Spleen (tissue), 11 donors: ENCODE measurements at regions not wholly inside any gene's neighbourhood (a gene's known extent, or its start where the extent isn't known, plus 50 kb on each side); places are given as distances from the start of the nearest gene placed in this dataset.

ENCODE experiments used
- DNase-seq: peaks from one replicate; pipeline ENCODE4 v3.0.0-alpha.2; 2020
- H3K27ac ChIP-seq, 8 donors: fragments of 200-600 bp; sonication (generic) in 7 of 8; 1 replicate in 4 of 8; 2 replicates in 4 of 8; pipeline versions ENCODE4 v1.5.0 to v1.8.0; 2016 to 2021; ENCODE audit warnings: inconsistent platforms in 4 of 8, mild to moderate bottlenecking in 4 of 8, moderate library complexity in 1 of 8
- H3K27me3 ChIP-seq, 7 donors: fragments of 200-600 bp; sonication (generic) in 6 of 7; replicated peaks in 1 of 7; 1 replicate in 4 of 7; 2 replicates in 3 of 7; pipeline versions ENCODE4 v1.5.0 to v1.8.0; 2016 to 2021; ENCODE audit warnings: inconsistent platforms in 3 of 7, mild to moderate bottlenecking in 1 of 7
- H3K36me3 ChIP-seq, 6 donors: fragments of 200-600 bp; sonication (generic) in 5 of 6; 1 replicate in 4 of 6; 2 replicates in 2 of 6; pipeline versions ENCODE4 v1.5.0 to v1.8.0; 2016 to 2021; ENCODE audit warnings: inconsistent platforms in 2 of 6
- H3K4me1 ChIP-seq, 6 donors: fragments of 200-600 bp; sonication (generic) in 5 of 6; 1 replicate in 3 of 6; 2 replicates in 3 of 6; pipeline versions ENCODE4 v1.5.0 to v1.8.0; 2016 to 2021; ENCODE audit warnings: inconsistent platforms in 3 of 6
- H3K4me3 ChIP-seq, 8 donors: fragments of 200-600 bp; sonication (generic) in 7 of 8; 1 replicate in 4 of 8; 2 replicates in 4 of 8; pipeline versions ENCODE4 v1.5.0 to v1.8.0; 2016 to 2021; ENCODE audit warnings: inconsistent platforms in 4 of 8, mild to moderate bottlenecking in 4 of 8, moderate library complexity in 2 of 8
- H3K9me3 ChIP-seq, 8 donors: fragments of 200-600 bp; sonication (generic) in 7 of 8; 1 replicate in 4 of 8; 2 replicates in 4 of 8; pipeline versions ENCODE4 v1.5.0 to v1.8.0; 2016 to 2021; ENCODE audit warnings: inconsistent platforms in 4 of 8
- CTCF ChIP-seq, 11 experiments: fragments of 200-600 bp in 7 of 11; fragments of 450-650 bp in 4 of 11; sonication (generic) in 4 of 11; IDR thresholded peaks in 8 of 11; conservative IDR thresholded peaks in 3 of 11; 1 replicate in 7 of 11; 2 replicates in 4 of 11; pipeline versions ENCODE4 v1.4.0 to v1.8.0; 2016 to 2021; ENCODE audit warnings: antibody characterized with exemption in 11 of 11, inconsistent platforms in 4 of 11, mild to moderate bottlenecking in 1 of 11
- POLR2A ChIP-seq, 3 donors: fragments of 450-650 bp; IDR thresholded peaks; one replicate each; pipeline ENCODE4 v1.5.1; 2017; ENCODE audit warnings: antibody characterized with exemption in 3 of 3, mild to moderate bottlenecking in 1 of 3
- POLR2AphosphoS5 ChIP-seq, 3 donors: sonication (generic); formaldehyde crosslinking; IDR thresholded peaks; one replicate each; pipeline ENCODE4 v1.5.1; 2017; ENCODE audit warnings: antibody characterized with exemption in 3 of 3
- WGBS, 5 donors: extraction: QIAGEN DNeasy Blood & Tissue Kit in 3 of 5; methylation state at CpG; one replicate each; pipeline versions ENCODE4 v1.1.5 to v1.1.7; 2013 to 2018; 5-methylcytosine and 5-hydroxymethylcytosine counted together
- intact Hi-C: fragments of 100-400 bp; cut with DNase I; formaldehyde crosslinking; loops from one replicate; pipeline ENCODE4 v1.15.0; 2023; ENCODE audit warnings: low total_unique reads
- donor health status: healthy with polysubstance abuse.
- donor health status: DM: no; HTN: no; CAD: no; lungs with moderate emphysema.
- donor health status: DM: no; HTN: no; CAD: no.
- donor health status: Bipolar disorder and iron deficiency.
- donor health status: healthy.
- donor health status: DM: no; HTN: no; CAD: no.
- donor health status: DM: yes; HTN: yes; CAD: no.

- no peak overlapping the region for H3K4me3 ChIP-seq
- no peak overlapping the region for H3K27ac ChIP-seq
- TF ChIP-seq CTCF (IDR thresholded peaks at IDR 0.05 in 8 of 11, conservative IDR thresholded peaks at IDR 0.05 in 3 of 11) (no peak), POLR2AphosphoS5 (IDR thresholded peaks at IDR 0.05) (no peak), POLR2A (IDR thresholded peaks at IDR 0.05) (no peak)
- intact Hi-C loops: no loop called here
- no peaks in the 10 kb centered on the region for H3K9me3 ChIP-seq
- no peaks in the 10 kb centered on the region for H3K4me1 ChIP-seq
- no peaks in the 10 kb centered on the region for H3K27me3 ChIP-seq
- no peaks in the 10 kb centered on the region for H3K36me3 ChIP-seq
- DNase-seq: no peak
- 58 to 69% (median 62%) methylated on average over 7 of the region's 7 CpGs for WGBS, 5 donors
Measured at GRCh38 chr13:22447132-22447886, 733.5 kb upstream of the SGCG start.

GRCh38 chr13:22449251-22449650 is 731.5 kb upstream of the SGCG start:
- Histone ChIP-seq H3K4me3 (no peak overlapping the region), H3K9me3 (peaks cover 0 to 3% (median 0%) of the 10 kb centered on the region in 8 donors), H3K27ac (no peak overlapping the region), H3K4me1 (no peaks in the 10 kb centered on the region), H3K36me3 (no peaks in the 10 kb centered on the region), H3K27me3 (no peaks in the 10 kb centered on the region)
- intact Hi-C loops: no loop called here
- DNase-seq: no peak
- 76 to 87% (median 82%) methylated on average over 5 of the region's 5 CpGs for WGBS, 5 donors
- TF ChIP-seq POLR2AphosphoS5 (IDR thresholded peaks at IDR 0.05) (no peak), CTCF (IDR thresholded peaks at IDR 0.05 in 8 of 11, conservative IDR thresholded peaks at IDR 0.05 in 3 of 11) (no peak), POLR2A (IDR thresholded peaks at IDR 0.05) (no peak)

- Histone ChIP-seq H3K4me1 (no peaks in the 10 kb centered on the region), H3K27ac (no peak overlapping the region), H3K36me3 (no peaks in the 10 kb centered on the region), H3K9me3 (peaks cover 0 to 3% (median 0%) of the 10 kb centered on the region in 8 donors), H3K4me3 (no peak overlapping the region), H3K27me3 (no peaks in the 10 kb centered on the region)
- no peak for TF ChIP-seq POLR2AphosphoS5 (IDR thresholded peaks at IDR 0.05)
- no peak for TF ChIP-seq POLR2A (IDR thresholded peaks at IDR 0.05)
- TF ChIP-seq CTCF (IDR thresholded peaks at IDR 0.05 in 8 of 11, conservative IDR thresholded peaks at IDR 0.05 in 3 of 11): no peak
- no peak for DNase-seq
- intact Hi-C loops: no loop called here
- WGBS, 5 donors: 62 to 71% (median 67%) methylated on average over 5 of the region's 5 CpGs
Measured at GRCh38 chr13:22451327-22451741, 729.4 kb upstream of the SGCG start.

GRCh38 chr13:22454586-22454985 is 726.2 kb upstream of the SGCG start:
- WGBS, 5 donors: 57 to 67% (median 59%) methylated on average over 3 of the region's 3 CpGs
- TF ChIP-seq POLR2AphosphoS5 (IDR thresholded peaks at IDR 0.05) (no peak), CTCF (IDR thresholded peaks at IDR 0.05 in 8 of 11, conservative IDR thresholded peaks at IDR 0.05 in 3 of 11) (no peak)
- Histone ChIP-seq H3K9me3 (peaks cover 0 to 3% (median 0%) of the 10 kb centered on the region in 8 donors), H3K27ac (no peak overlapping the region), H3K4me3 (no peak overlapping the region), H3K4me1 (no peaks in the 10 kb centered on the region), H3K27me3 (no peaks in the 10 kb centered on the region), H3K36me3 (no peaks in the 10 kb centered on the region)
- intact Hi-C loops: no loop called here
- no peak for DNase-seq
